ENCODE measurements at regions not wholly inside any gene's neighbourhood (a gene's known extent, or its start where the extent isn't known, plus 50 kb on each side); places are given as distances from the start of the nearest gene placed in this dataset.

- ATAC-seq (replicated peaks in 6 of 8): no peak
- no peaks in the 10 kb centered on the region for H3K4me1 ChIP-seq (replicated peaks in 1 of 2)
- H3K27ac ChIP-seq: no peak overlapping the region
- H3K4me3 ChIP-seq: no peak overlapping the region
- 4 to 86% (median 60%) methylated on average over 1 to 4 of the region's 4 CpGs for WGBS, 10 experiments
- in situ Hi-C loops (cut with MboI; ENCODE audit: low pct_unique_long_range_greater_than_20kb in 2 of 9, low sequenced_read_pairs in 9 of 9, unreplicated experiment in 9 of 9): loop anchor here in 1 of 9 experiments (25.0 kb wide), 1 partner anchor 267 kb away; no protein-coding TSS in a partner anchor
Observed at GRCh38 chr12:16095531-16096110, 181.9 kb downstream of the SLC15A5 start.

GRCh38 chr12:16094437-16094836 is 183.0 kb downstream of the SLC15A5 start:
- no peak overlapping the region for H3K4me3 ChIP-seq
- ATAC-seq (replicated peaks in 6 of 8): no peak
- in situ Hi-C loops (cut with MboI; ENCODE audit: low pct_unique_long_range_greater_than_20kb in 2 of 9, low sequenced_read_pairs in 9 of 9, unreplicated experiment in 9 of 9): loop anchor here in 1 of 9 experiments (25.0 kb wide), 1 partner anchor 268 kb away; no protein-coding TSS in a partner anchor
- no peak overlapping the region for H3K27ac ChIP-seq
- 0 to 50% (median 13%) methylated on average over 1 to 2 of the region's 2 CpGs; no CpG with 5 or more reads in 3 of the 10 experiments for WGBS, 10 experiments
- H3K4me1 ChIP-seq (replicated peaks in 1 of 2): no peaks in the 10 kb centered on the region

- H3K4me3 ChIP-seq: no peak overlapping the region
- no peak overlapping the region for H3K27ac ChIP-seq
- in situ Hi-C loops (cut with MboI; ENCODE audit: low pct_unique_long_range_greater_than_20kb in 2 of 9, low sequenced_read_pairs in 9 of 9, unreplicated experiment in 9 of 9): loop anchor here in 1 of 9 experiments (25.0 kb wide), 1 partner anchor 268 kb away; no protein-coding TSS in a partner anchor
- no peaks in the 10 kb centered on the region for H3K4me1 ChIP-seq (replicated peaks in 1 of 2)
- no peak for ATAC-seq (replicated peaks in 6 of 8)
Observed at GRCh38 chr12:16093825-16094224, 182.7 kb downstream of the DERA start.

GRCh38 chr12:16090974-16091373 is 179.8 kb downstream of the DERA start:
- in situ Hi-C loops (cut with MboI; ENCODE audit: low pct_unique_long_range_greater_than_20kb in 2 of 9, low sequenced_read_pairs in 9 of 9, unreplicated experiment in 9 of 9): loop anchor here in 1 of 9 experiments (25.0 kb wide), 1 partner anchor 271 kb away; no protein-coding TSS in a partner anchor
- Histone ChIP-seq H3K27ac (no peak overlapping the region), H3K4me3 (no peak overlapping the region), H3K4me1 (replicated peaks in 1 of 2) (no peaks in the 10 kb centered on the region)
- ATAC-seq (replicated peaks in 6 of 8): no peak
- WGBS, 10 experiments: 0 to 100% (median 79%) methylated on average over 1 to 3 of the region's 3 CpGs; no CpG with 5 or more reads in 2 of the 10 experiments

GRCh38 chr12:16088421-16088820 is 177.3 kb downstream of the DERA start:
- 90 to 100% (median 96%) methylated on average over 2 to 3 of the region's 3 CpGs for WGBS, 10 experiments
- Histone ChIP-seq H3K27ac (no peak overlapping the region), H3K4me3 (no peak overlapping the region), H3K4me1 (replicated peaks in 1 of 2) (peaks cover 0 to 3% of the 10 kb centered on the region in 2 donors)
- no peak for ATAC-seq (replicated peaks in 6 of 8)
- in situ Hi-C loops (cut with MboI; ENCODE audit: low pct_unique_long_range_greater_than_20kb in 2 of 9, low sequenced_read_pairs in 9 of 9, unreplicated experiment in 9 of 9): loop anchor here in 1 of 9 experiments (25.0 kb wide), 1 partner anchor 274 kb away; no protein-coding TSS in a partner anchor
